RWPE2 (cell line): ENCODE measurements at regions not wholly inside any gene's neighbourhood (a gene's known extent, or its start where the extent isn't known, plus 50 kb on each side); places are given as distances from the start of the nearest gene placed in this dataset.

ENCODE experiments used
- ATAC-seq: fragments of 200-7000 bp; cut with Tn5 transposase; 3 replicates; pipeline ENCODE4 v1.9.1; 2021; ENCODE audit warnings: low read depth
- DNase-seq: peaks from one replicate; pipeline ENCODE4 v3.0.0-alpha.2; 2020; ENCODE audit warnings: low spot score
- H3K27ac ChIP-seq: fragments of 450-650 bp; 2 replicates; pipeline ENCODE4 v1.5.1; 2017; ENCODE audit warnings: mild to moderate bottlenecking; ENCODE audit not compliant: poor library complexity, severe bottlenecking
- H3K27me3 ChIP-seq: fragments of 250-450 bp; sonication (Bioruptor Pico); 2 replicates; pipeline ENCODE4 v1.5.1; 2021; ENCODE audit warnings: mild to moderate bottlenecking, moderate library complexity; ENCODE audit not compliant: insufficient read depth, poor library complexity, severe bottlenecking
- H3K36me3 ChIP-seq: fragments of 250-450 bp; sonication (Bioruptor Pico); 2 replicates; pipeline ENCODE4 v1.5.1; 2020; ENCODE audit warnings: low read depth, mild to moderate bottlenecking, moderate library complexity
- H3K4me1 ChIP-seq: fragments of 250-450 bp; sonication (Bioruptor Pico); 2 replicates; pipeline ENCODE4 v1.5.1; 2021; ENCODE audit warnings: mild to moderate bottlenecking, moderate library complexity; ENCODE audit not compliant: insufficient read depth, poor library complexity, severe bottlenecking
- H3K4me3 ChIP-seq: fragments of 250-450 bp; sonication (Bioruptor Pico); 2 replicates; pipeline ENCODE4 v1.5.1; 2021; ENCODE audit warnings: mild to moderate bottlenecking, moderate library complexity; ENCODE audit not compliant: severe bottlenecking
- H3K9me3 ChIP-seq: fragments of 250-450 bp; sonication (Bioruptor Pico); 2 replicates; pipeline ENCODE4 v1.5.1; 2021; ENCODE audit warnings: mild to moderate bottlenecking, moderate library complexity; ENCODE audit not compliant: severe bottlenecking
- CTCF ChIP-seq: fragments of 450-650 bp; IDR thresholded peaks from one replicate; pipeline ENCODE4 v1.5.1; 2017; ENCODE audit warnings: mild to moderate bottlenecking, moderate library complexity; ENCODE audit not compliant: poor library complexity, severe bottlenecking

GRCh38 chr21:38139380-38140168 is 117.2 kb upstream of the KCNJ15 start:
- TF ChIP-seq CTCF: no peak
- Histone ChIP-seq H3K4me3 (no peak overlapping the region), H3K9me3 (no peaks in the 10 kb centered on the region), H3K36me3 (no peaks in the 10 kb centered on the region), H3K27me3 (no peaks in the 10 kb centered on the region), H3K4me1 (peaks cover 59% of the 10 kb centered on the region), H3K27ac (peak overlapping the region; percentile 98)
- DNase-seq (peak; percentile 89), ATAC-seq (peak; percentile 86)

GRCh38 chr21:38140207-38140903 is 116.4 kb upstream of the KCNJ15 start:
- no peak for TF ChIP-seq CTCF
- Histone ChIP-seq H3K27ac (peak overlapping the region; percentile 98), H3K36me3 (no peaks in the 10 kb centered on the region), H3K4me3 (no peak overlapping the region), H3K27me3 (no peaks in the 10 kb centered on the region), H3K4me1 (peaks cover 59% of the 10 kb centered on the region), H3K9me3 (peaks cover 2% of the 10 kb centered on the region)
- peak; percentile 43 for ATAC-seq
- DNase-seq: no peak

- Histone ChIP-seq H3K4me1 (peaks cover 44% of the 10 kb centered on the region), H3K36me3 (no peaks in the 10 kb centered on the region)
- TF ChIP-seq CTCF: no peak
Measured at GRCh38 chr21:38142224-38142623, 114.6 kb upstream of the KCNJ15 start.

GRCh38 chr21:38144193-38144592 is 112.6 kb upstream of the KCNJ15 start:
- TF ChIP-seq CTCF: no peak
- no peak for DNase-seq
- H3K27ac ChIP-seq: no peak overlapping the region
- ATAC-seq: no peak
- H3K4me1 ChIP-seq: peaks cover 40% of the 10 kb centered on the region
- peaks cover 5% of the 10 kb centered on the region for H3K9me3 ChIP-seq
- no peaks in the 10 kb centered on the region for H3K36me3 ChIP-seq
- H3K27me3 ChIP-seq: no peaks in the 10 kb centered on the region
- H3K4me3 ChIP-seq: no peak overlapping the region

More at GRCh38 chr21:38142224-38142623, 114.6 kb upstream of the KCNJ15 start:
- Histone ChIP-seq H3K27ac (peak overlapping the region; percentile 98), H3K27me3 (no peaks in the 10 kb centered on the region), H3K4me3 (no peak overlapping the region), H3K9me3 (peaks cover 5% of the 10 kb centered on the region)
- no peak for DNase-seq
- no peak for ATAC-seq
